T47D (cell line): ENCODE measurements at regions not wholly inside any gene's neighbourhood (a gene's known extent, or its start where the extent isn't known, plus 50 kb on each side); places are given as distances from the start of the nearest gene placed in this dataset.

ENCODE experiments used
- DNase-seq, 2 experiments: peaks; one replicate each; pipeline versions ENCODE4 v3.0.0 to v3.0.0-alpha.2; 2011 to 2012; ENCODE audit warnings: low read depth in 1 of 2, low spot score in 1 of 2
- JUND ChIP-seq: IDR thresholded peaks from 2 replicates; pipeline ENCODE4 v1.6.1; 2012; ENCODE audit warnings: low read depth
- in situ Hi-C: cut with HindIII; loops from 2 replicates; pipeline ENCODE4 v1.10.0; 2016; ENCODE audit warnings: low sequenced_read_pairs, low pct_unique_long_range_greater_than_20kb

GRCh38 chr9:73076970-73077369 is 74.7 kb upstream of the ANXA1 start:
- in situ Hi-C loops: no loop called here

GRCh38 chr9:73074176-73074708 is 77.4 kb upstream of the ANXA1 start:
- DNase-seq: no peak
- TF ChIP-seq JUND: no peak
- in situ Hi-C loops: no loop called here

More at GRCh38 chr9:73076970-73077369, 74.7 kb upstream of the ANXA1 start:
- TF ChIP-seq JUND: no peak
- DNase-seq: no peak

- DNase-seq: no peak
- no peak for TF ChIP-seq JUND
- in situ Hi-C loops: no loop called here
Measured at GRCh38 chr9:73073337-73074175, 78.1 kb upstream of the ANXA1 start.

GRCh38 chr9:73067074-73067473 is 84.6 kb upstream of the ANXA1 start:
- DNase-seq: no peak
- no peak for TF ChIP-seq JUND
- in situ Hi-C loops: no loop called here

GRCh38 chr9:73065439-73065838 is 86.2 kb upstream of the ANXA1 start:
- TF ChIP-seq JUND: no peak
- DNase-seq: no peak
- in situ Hi-C loops: no loop called here

- in situ Hi-C loops: no loop called here
- DNase-seq: no peak
- no peak for TF ChIP-seq JUND
Measured at GRCh38 chr9:73064315-73064714, 87.3 kb upstream of the ANXA1 start.

GRCh38 chr9:73061146-73061545 is 90.5 kb upstream of the ANXA1 start:
- in situ Hi-C loops: no loop called here
- no peak for DNase-seq
- no peak for TF ChIP-seq JUND

GRCh38 chr9:73059247-73059646 is 92.4 kb upstream of the ANXA1 start:
- in situ Hi-C loops: no loop called here
- no peak for TF ChIP-seq JUND
- DNase-seq: no peak

- no peak for TF ChIP-seq JUND
- DNase-seq: no peak
Measured at GRCh38 chr9:73056245-73056644, 95.4 kb upstream of the ANXA1 start.

GRCh38 chr9:73054091-73054490 is 97.6 kb upstream of the ANXA1 start:
- no peak for DNase-seq
- no peak for TF ChIP-seq JUND
- in situ Hi-C loops: no loop called here

More at GRCh38 chr9:73056245-73056644, 95.4 kb upstream of the ANXA1 start:
- in situ Hi-C loops: no loop called here

- no peak for TF ChIP-seq JUND
- in situ Hi-C loops: no loop called here
- no peak for DNase-seq
Measured at GRCh38 chr9:73053543-73053942, 98.1 kb upstream of the ANXA1 start.

GRCh38 chr9:73050887-73051550 is 98.2 kb upstream of the ALDH1A1 start:
- TF ChIP-seq JUND: no peak
- DNase-seq: no peak
- in situ Hi-C loops: no loop called here
